Activated T-helper 1 cell treated with anti-CD3 and anti-CD28 coated beads, Interleukin-12 subunit alpha, Interleukin-12 subunit beta, Interleukin-2, Interleukin-4 antibody, amounts not matched to agents 30 ng/mL and 10 ng/mL and 1 ng/mL, durations not matched to agents 14 hours and 24 hours and 36 hours (primary cell): ENCODE measurements at regions not wholly inside any gene's neighbourhood (a gene's known extent, or its start where the extent isn't known, plus 50 kb on each side); places are given as distances from the start of the nearest gene placed in this dataset.

Source experiments
- DNase-seq: peaks from one replicate; pipeline ENCODE4 v3.0.0; 2021; ENCODE audit warnings: low spot score
- H3K27ac Mint-ChIP-seq: one replicate; pipeline ENCODE4 v1.8.0; 2021; ENCODE audit warnings: mild to moderate bottlenecking, mixed read lengths
- H3K27me3 Mint-ChIP-seq: one replicate; pipeline ENCODE4 v1.8.0; 2022; ENCODE audit warnings: mild to moderate bottlenecking, moderate library complexity, mixed read lengths; ENCODE audit not compliant: insufficient read depth
- H3K36me3 Mint-ChIP-seq: one replicate; pipeline ENCODE4 v1.8.0; 2021; ENCODE audit warnings: low read depth, mixed read lengths
- H3K4me1 Mint-ChIP-seq: one replicate; pipeline ENCODE4 v1.8.0; 2021; ENCODE audit warnings: low read depth, mixed read lengths
- H3K4me3 Mint-ChIP-seq: one replicate; pipeline ENCODE4 v1.8.0; 2021; ENCODE audit warnings: mild to moderate bottlenecking, moderate library complexity, mixed read lengths
- H3K9me3 Mint-ChIP-seq: one replicate; pipeline ENCODE4 v1.8.0; 2021; ENCODE audit warnings: mixed read lengths
- intact Hi-C: fragments of 100-400 bp; cut with micrococcal nuclease; formaldehyde crosslinking; loops from one replicate; pipeline ENCODE4 v1.15.1; 2024

GRCh38 chr17:62191390-62192361, 126.6 kb upstream of the MED13 start:
- H3K27ac Mint-ChIP-seq = no peak overlapping the region
- H3K36me3 Mint-ChIP-seq = no peaks in the 10 kb centered on the region
- intact Hi-C loops = no loop called here

DNA sequence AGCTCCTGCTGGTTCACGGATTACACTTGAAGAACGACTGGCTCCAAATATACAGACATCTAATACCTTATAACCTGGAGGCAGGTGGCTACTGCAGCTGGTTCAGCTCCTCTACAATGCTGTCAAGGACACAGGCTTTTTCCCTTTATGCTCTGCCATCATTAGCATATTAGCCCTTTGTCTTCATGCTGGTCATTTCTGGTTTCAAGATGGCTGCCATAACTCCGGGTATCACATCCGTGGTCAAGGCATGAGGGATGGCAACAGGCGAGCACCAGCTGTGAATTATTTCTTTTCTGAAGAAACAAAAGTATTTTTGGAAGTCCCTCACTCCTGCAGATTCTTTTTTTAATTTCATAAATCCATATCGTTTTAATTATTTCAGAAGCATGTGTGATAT, 124.3 kb upstream of the MED13 start:
- Mint-ChIP-seq H3K4me1 (no peaks in the 10 kb centered on the region), H3K27ac (no peak overlapping the region), H3K9me3 (no peaks in the 10 kb centered on the region), H3K36me3 (no peaks in the 10 kb centered on the region), H3K27me3 (peaks cover 5% of the 10 kb centered on the region), H3K4me3 (no peak overlapping the region)
- intact Hi-C loops = no loop called here
- no peak for DNase-seq

More at GRCh38 chr17:62191390-62192361, 126.6 kb upstream of the MED13 start:
- no peaks in the 10 kb centered on the region for H3K9me3 Mint-ChIP-seq
- H3K4me1 Mint-ChIP-seq = no peaks in the 10 kb centered on the region
- no peak overlapping the region for H3K4me3 Mint-ChIP-seq
- H3K27me3 Mint-ChIP-seq = peaks cover 2% of the 10 kb centered on the region
- DNase-seq = no peak

DNA sequence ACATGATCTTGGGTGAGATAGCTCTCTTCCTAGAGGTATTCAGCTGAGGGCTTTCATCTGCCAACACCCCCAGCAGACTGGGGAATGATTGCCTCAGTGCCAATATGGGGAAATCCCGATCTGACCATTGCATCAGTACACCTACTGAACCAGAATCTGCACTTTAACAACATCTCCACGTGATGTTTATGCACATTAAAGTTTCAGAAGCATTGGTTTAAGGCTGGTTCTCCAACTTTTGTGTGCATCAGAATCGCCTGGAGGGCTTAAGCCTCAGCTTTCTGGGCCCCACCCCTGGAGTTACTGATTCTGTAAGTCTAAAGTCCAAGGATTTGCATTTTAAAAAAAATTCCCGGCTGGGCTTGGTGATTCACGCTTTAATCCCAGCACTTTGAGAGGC, 123.6 kb upstream of the MED13 start:
- intact Hi-C loops = no loop called here
- Mint-ChIP-seq H3K27ac (no peak overlapping the region), H3K27me3 (peaks cover 5% of the 10 kb centered on the region), H3K4me3 (no peak overlapping the region), H3K36me3 (no peaks in the 10 kb centered on the region), H3K4me1 (no peaks in the 10 kb centered on the region), H3K9me3 (no peaks in the 10 kb centered on the region)
- DNase-seq = no peak

GRCh38 chr17:62187681-62188080, 122.6 kb upstream of the MED13 start:
- Mint-ChIP-seq H3K36me3 (no peaks in the 10 kb centered on the region), H3K9me3 (no peaks in the 10 kb centered on the region), H3K27me3 (peaks cover 5% of the 10 kb centered on the region), H3K27ac (no peak overlapping the region), H3K4me1 (no peaks in the 10 kb centered on the region), H3K4me3 (no peak overlapping the region)
- intact Hi-C loops = no loop called here
- no peak for DNase-seq

- no peak for DNase-seq
- no peak overlapping the region for H3K27ac Mint-ChIP-seq
- no peaks in the 10 kb centered on the region for H3K9me3 Mint-ChIP-seq
- H3K4me1 Mint-ChIP-seq = no peaks in the 10 kb centered on the region
- no peaks in the 10 kb centered on the region for H3K36me3 Mint-ChIP-seq
- peaks cover 5% of the 10 kb centered on the region for H3K27me3 Mint-ChIP-seq
- intact Hi-C loops = no loop called here
- H3K4me3 Mint-ChIP-seq = no peak overlapping the region
Observed at GRCh38 chr17:62186841-62187240, 121.8 kb upstream of the MED13 start.

- no peak overlapping the region for H3K27ac Mint-ChIP-seq
- peaks cover 3% of the 10 kb centered on the region for H3K27me3 Mint-ChIP-seq
- no peaks in the 10 kb centered on the region for H3K4me1 Mint-ChIP-seq
- peaks cover 4% of the 10 kb centered on the region for H3K9me3 Mint-ChIP-seq
- no peaks in the 10 kb centered on the region for H3K36me3 Mint-ChIP-seq
- no peak for DNase-seq
- intact Hi-C loops = no loop called here
- no peak overlapping the region for H3K4me3 Mint-ChIP-seq
Observed at GRCh38 chr17:62180772-62181171, 115.7 kb upstream of the MED13 start.

DNA sequence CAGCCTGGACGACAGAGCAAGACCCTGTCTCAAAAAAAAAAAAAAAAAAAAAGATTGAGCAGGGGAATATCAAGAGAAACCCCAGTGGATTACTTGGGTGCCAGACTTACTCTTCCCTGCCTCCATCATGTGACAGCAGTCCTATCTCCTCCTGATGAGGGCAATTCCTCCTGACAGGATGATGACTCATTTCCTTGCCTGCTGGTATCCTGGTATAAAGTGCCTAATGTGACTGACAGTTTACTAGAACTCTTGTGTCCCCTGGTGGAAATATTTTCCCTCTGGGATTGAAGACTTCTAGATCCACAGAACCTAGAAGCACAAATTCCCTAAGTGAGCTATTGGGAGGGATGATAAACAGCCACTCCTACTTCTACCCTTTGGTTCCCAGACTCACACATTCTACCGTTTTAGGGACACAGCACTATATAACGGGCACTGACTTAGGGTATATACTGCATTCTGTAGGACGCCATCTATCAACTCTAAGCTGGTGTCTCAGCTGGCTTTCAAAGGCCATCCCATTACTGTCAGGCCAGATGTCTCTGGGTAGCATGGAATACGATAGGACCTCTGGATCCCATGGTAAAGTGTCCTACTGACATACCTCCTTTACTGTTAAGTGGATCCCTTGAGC, 114.6 kb upstream of the MED13 start:
- no peaks in the 10 kb centered on the region for H3K36me3 Mint-ChIP-seq
- no peaks in the 10 kb centered on the region for H3K27me3 Mint-ChIP-seq
- no peaks in the 10 kb centered on the region for H3K4me1 Mint-ChIP-seq
- peaks cover 4% of the 10 kb centered on the region for H3K9me3 Mint-ChIP-seq
- intact Hi-C loops = no loop called here
- DNase-seq = no peak
- no peak overlapping the region for H3K27ac Mint-ChIP-seq
- no peak overlapping the region for H3K4me3 Mint-ChIP-seq

GRCh38 chr17:62178579-62178978, 113.5 kb upstream of the MED13 start:
- no peak for DNase-seq
- no peak overlapping the region for H3K4me3 Mint-ChIP-seq
- no peaks in the 10 kb centered on the region for H3K36me3 Mint-ChIP-seq
- H3K4me1 Mint-ChIP-seq = no peaks in the 10 kb centered on the region
- H3K27me3 Mint-ChIP-seq = no peaks in the 10 kb centered on the region
- intact Hi-C loops = no loop called here
- no peak overlapping the region for H3K27ac Mint-ChIP-seq
- H3K9me3 Mint-ChIP-seq = peaks cover 4% of the 10 kb centered on the region

- no peak overlapping the region for H3K27ac Mint-ChIP-seq
- no peak for DNase-seq
- intact Hi-C loops = no loop called here
- H3K4me3 Mint-ChIP-seq = no peak overlapping the region
- H3K4me1 Mint-ChIP-seq = no peaks in the 10 kb centered on the region
- no peaks in the 10 kb centered on the region for H3K36me3 Mint-ChIP-seq
- no peaks in the 10 kb centered on the region for H3K27me3 Mint-ChIP-seq
- H3K9me3 Mint-ChIP-seq = no peaks in the 10 kb centered on the region
Observed at GRCh38 chr17:62172492-62173291, 107.6 kb upstream of the MED13 start.

GRCh38 chr17:62167076-62167475, 102.0 kb upstream of the MED13 start:
- intact Hi-C loops = no loop called here
- H3K4me3 Mint-ChIP-seq = no peak overlapping the region
- no peak overlapping the region for H3K27ac Mint-ChIP-seq

DNA sequence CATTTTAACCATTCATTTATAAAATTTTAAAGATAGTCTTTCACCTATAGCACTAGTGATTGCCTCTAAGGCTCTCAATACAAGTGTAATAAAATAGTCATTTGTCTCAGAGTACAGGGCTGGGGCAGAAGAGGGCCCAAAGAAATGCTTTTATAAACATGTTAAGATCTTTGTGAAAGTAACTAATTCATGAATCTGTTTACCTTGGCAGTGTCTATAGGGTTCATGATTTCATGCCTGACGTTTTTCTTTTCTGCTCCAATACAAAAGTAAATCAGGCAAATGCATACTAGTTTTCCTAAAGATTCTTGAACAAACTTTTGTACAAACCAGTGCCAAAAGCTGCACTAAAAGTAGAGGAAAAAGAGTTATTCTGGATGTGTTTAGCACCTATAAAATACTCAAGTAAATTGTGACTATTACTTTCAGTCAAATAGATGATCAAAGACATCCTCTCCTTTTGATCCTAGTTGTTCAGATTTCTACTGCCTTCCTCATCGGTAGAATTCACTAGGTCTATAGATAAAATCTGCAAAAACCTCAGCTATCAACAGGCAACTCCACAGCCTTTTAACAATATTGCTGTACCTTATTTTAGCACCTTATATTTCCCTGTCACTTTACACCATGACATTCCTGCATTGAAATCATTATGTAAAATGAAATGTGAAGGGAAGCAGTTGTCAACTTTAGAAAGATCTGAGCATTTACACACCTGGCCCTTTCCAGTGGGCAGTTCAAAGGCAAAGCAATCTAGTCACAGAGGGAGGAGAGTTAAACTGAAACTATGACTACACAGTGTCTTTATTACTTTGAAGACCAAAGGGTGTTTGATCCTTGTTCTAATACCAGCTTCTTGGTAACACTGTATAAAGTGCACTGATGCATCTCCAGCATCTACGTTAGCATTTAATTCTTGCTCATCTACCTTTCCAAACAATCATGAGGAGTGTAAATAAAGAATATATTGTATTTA, 100.0 kb upstream of the MED13 start:
- intact Hi-C loops = no loop called here
- Mint-ChIP-seq H3K36me3 (no peaks in the 10 kb centered on the region), H3K27me3 (peaks cover 8% of the 10 kb centered on the region), H3K27ac (no peak overlapping the region), H3K4me3 (no peak overlapping the region), H3K9me3 (no peaks in the 10 kb centered on the region), H3K4me1 (no peaks in the 10 kb centered on the region)
- no peak for DNase-seq

More at GRCh38 chr17:62167076-62167475, 102.0 kb upstream of the MED13 start:
- no peak for DNase-seq
- no peaks in the 10 kb centered on the region for H3K36me3 Mint-ChIP-seq
- H3K4me1 Mint-ChIP-seq = no peaks in the 10 kb centered on the region
- H3K9me3 Mint-ChIP-seq = no peaks in the 10 kb centered on the region
- peaks cover 4% of the 10 kb centered on the region for H3K27me3 Mint-ChIP-seq

DNA sequence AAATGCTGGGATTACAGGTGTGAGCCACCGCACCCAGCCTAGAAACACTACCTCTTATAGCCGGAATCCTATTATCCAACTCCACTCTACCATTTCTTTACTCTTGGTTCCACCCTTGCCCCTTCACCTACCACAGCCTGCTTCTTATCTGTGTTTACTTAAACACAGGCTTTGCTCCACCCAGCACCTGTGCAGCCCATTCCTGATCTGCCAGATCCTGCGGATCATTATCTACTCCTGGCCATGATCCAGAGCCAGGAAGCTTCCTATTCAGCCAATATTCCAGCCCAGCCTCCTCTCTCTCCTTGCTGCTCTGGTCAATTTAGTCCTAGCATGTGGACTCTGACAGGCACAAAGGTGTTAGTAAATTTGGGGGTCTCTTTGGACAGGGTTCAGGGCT, 98.8 kb upstream of the MED13 start:
- Mint-ChIP-seq H3K9me3 (no peaks in the 10 kb centered on the region), H3K27ac (no peak overlapping the region), H3K4me3 (no peak overlapping the region), H3K36me3 (no peaks in the 10 kb centered on the region), H3K27me3 (peaks cover 8% of the 10 kb centered on the region), H3K4me1 (no peaks in the 10 kb centered on the region)
- intact Hi-C loops = no loop called here
- no peak for DNase-seq
